ENCODE measurements at regions not wholly inside any gene's neighbourhood (a gene's known extent, or its start where the extent isn't known, plus 50 kb on each side); places are given as distances from the start of the nearest gene placed in this dataset.
"Not testable (repeated sequence)": the region's sequence is repeated elsewhere in the genome, so short reads cannot be mapped to it uniquely, and the experiment has no call there.

DNA sequence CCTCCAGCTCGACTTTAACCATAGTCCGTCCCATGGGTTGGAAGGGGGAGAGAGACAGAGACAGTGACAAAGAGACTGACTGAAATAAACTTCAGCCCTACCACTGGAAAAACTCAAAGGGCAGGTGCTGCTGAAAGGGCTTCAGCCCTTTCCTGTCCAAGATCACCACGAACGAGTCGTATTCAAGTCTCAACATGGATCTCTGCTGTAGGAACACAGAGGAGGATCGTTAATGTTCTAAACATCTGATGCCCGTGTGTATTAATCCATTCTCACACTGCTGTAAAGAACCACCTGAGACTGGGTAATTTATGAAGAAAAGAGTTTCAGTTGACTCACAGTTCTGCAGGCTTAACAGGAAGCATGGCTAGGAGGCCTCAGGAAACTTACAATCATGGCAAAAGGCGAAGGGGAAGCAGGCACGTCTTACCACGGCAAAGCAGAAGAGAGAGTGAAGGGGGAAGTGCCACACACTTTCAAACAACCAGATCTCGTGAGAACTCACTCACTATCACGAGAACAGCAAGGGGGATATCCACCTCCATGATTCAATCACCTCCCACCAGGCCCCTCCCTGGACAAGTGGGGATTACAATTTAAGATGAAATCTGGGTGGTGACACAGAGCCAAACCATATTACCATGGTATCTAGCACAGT, 56.8 kb upstream of the IRX5 start:
- not testable (repeated sequence) for H3K9ac ChIP-seq (ENCODE audit: low read length); H3K27ac ChIP-seq (ENCODE audit: low read length); H3K9me3 ChIP-seq (ENCODE audit: low read length); H3K4me3 ChIP-seq (ENCODE audit: low read length); H3K9me2 ChIP-seq (ENCODE audit: insufficient read depth, low read length); H2AFZ ChIP-seq (ENCODE audit: low read depth, low read length); H3F3A ChIP-seq (ENCODE audit: insufficient read depth, low read length, poor library complexity, severe bottlenecking); H3K27me3 ChIP-seq (ENCODE audit: insufficient read depth, low read depth, low read length); H3K36me3 ChIP-seq (ENCODE audit: insufficient read depth, low read length); H3K4me2 ChIP-seq (ENCODE audit: low read length); H3K79me2 ChIP-seq (replicated peaks; ENCODE audit: insufficient read depth, low read length); H4K20me1 ChIP-seq (ENCODE audit: insufficient read depth)

DNA sequence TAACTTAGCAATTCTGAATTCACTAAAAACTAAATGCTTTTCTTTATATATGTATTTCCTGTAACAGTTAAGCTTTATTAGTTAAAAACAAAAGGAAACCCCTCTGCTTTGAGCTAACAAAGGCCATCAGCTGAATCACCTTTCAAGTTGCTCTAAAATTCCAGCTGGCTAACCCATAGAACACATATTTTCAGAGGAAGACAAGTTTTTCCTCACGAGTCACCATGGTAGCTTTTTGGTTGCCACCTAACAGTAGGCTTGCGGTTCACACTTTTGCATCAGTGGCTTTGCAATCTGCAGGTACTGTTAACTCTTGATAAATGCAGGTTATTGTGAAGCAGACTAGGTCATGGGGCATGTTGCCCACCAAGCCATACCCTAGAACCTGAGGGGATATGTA, 57.6 kb upstream of the IRX5 start:
- Histone ChIP-seq H4K20me1 (ENCODE audit: insufficient read depth) (no peaks in the 10 kb centered on the region), H3K9ac (ENCODE audit: low read length) (no peak overlapping the region), H3K79me2 (replicated peaks; ENCODE audit: insufficient read depth, low read length) (no peaks in the 10 kb centered on the region), H3K9me2 (ENCODE audit: insufficient read depth, low read length) (no peaks in the 10 kb centered on the region), H3K36me3 (ENCODE audit: insufficient read depth, low read length) (no peaks in the 10 kb centered on the region), H3K27ac (ENCODE audit: low read length) (no peak overlapping the region), H2AFZ (ENCODE audit: low read depth, low read length) (no peak overlapping the region), H3K4me3 (ENCODE audit: low read length) (no peak overlapping the region), H3K9me3 (ENCODE audit: low read length) (no peaks in the 10 kb centered on the region), H3K27me3 (ENCODE audit: insufficient read depth, low read depth, low read length) (no peaks in the 10 kb centered on the region), H3K4me2 (ENCODE audit: low read length) (no peak overlapping the region), H3F3A (ENCODE audit: insufficient read depth, low read length, poor library complexity, severe bottlenecking) (no peaks in the 10 kb centered on the region)
- no peak for TF ChIP-seq EP300 (conservative IDR thresholded peaks at IDR 0.05; ENCODE audit: poor library complexity, severe bottlenecking)

DNA sequence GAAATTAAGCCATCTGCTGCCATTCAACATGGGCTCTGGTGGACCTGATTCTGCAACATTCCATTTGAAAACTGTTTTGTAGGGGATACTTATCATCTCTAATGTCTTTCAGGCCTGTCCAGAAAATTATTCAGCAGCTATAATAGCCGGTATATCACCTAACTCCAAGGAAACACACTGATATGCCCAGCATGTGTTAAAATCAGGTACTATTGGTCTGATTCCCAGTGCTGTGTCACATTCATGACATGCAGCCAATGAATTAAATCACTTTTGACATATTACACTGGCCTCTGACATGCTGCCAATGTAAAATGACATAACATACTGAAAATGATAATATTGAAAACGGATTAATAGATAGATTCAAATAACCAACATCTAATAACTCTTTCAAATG, 60.5 kb upstream of the IRX5 start:
- H3K36me3 ChIP-seq (ENCODE audit: insufficient read depth, low read length), result no peaks in the 10 kb centered on the region
- H3K9me3 ChIP-seq (ENCODE audit: low read length), result peaks cover 3% of the 10 kb centered on the region
- no peaks in the 10 kb centered on the region for H4K20me1 ChIP-seq (ENCODE audit: insufficient read depth)
- no peak overlapping the region for H3K4me3 ChIP-seq (ENCODE audit: low read length)
- H3K27ac ChIP-seq (ENCODE audit: low read length), result no peak overlapping the region
- no peaks in the 10 kb centered on the region for H3K27me3 ChIP-seq (ENCODE audit: insufficient read depth, low read depth, low read length)
- H3K79me2 ChIP-seq (replicated peaks; ENCODE audit: insufficient read depth, low read length), result no peaks in the 10 kb centered on the region
- TF ChIP-seq POLR2AphosphoS5 (IDR thresholded peaks at IDR 0.05) (no peak), RAD21 (conservative IDR thresholded peaks at IDR 0.05) (no peak)
- H3F3A ChIP-seq (ENCODE audit: insufficient read depth, low read length, poor library complexity, severe bottlenecking), result no peaks in the 10 kb centered on the region
- no peaks in the 10 kb centered on the region for H3K9me2 ChIP-seq (ENCODE audit: insufficient read depth, low read length)
- H3K9ac ChIP-seq (ENCODE audit: low read length), result no peak overlapping the region
- H3K4me2 ChIP-seq (ENCODE audit: low read length), result no peak overlapping the region
- H2AFZ ChIP-seq (ENCODE audit: low read depth, low read length), result no peak overlapping the region

DNA sequence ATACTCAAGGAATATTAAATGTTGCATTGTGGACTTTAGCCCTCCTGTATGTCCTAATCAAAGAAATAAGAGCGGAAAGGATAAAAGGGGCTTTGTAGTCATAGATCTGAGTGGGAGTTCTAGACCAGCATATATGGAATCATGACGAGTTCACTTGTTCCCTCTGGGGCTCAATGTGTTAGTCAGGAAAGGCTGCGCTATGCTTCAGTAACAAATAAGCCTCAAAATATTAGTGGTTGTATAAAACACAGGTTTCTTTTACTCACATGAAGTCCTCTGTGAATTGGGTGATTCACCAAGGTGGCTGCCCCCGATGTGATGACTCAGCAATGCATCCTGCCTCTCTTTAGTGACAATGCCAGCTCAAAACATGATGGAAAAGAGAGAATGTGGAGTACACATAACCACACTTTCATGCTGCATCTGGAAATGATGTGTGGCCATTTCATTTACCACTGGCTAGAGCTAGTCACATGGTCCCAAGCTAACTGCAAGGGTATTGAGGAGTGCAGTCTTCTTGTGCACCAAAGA, 63.3 kb upstream of the IRX5 start:
- no peaks in the 10 kb centered on the region for H3K79me2 ChIP-seq (replicated peaks; ENCODE audit: insufficient read depth, low read length)
- TF ChIP-seq SMC3 (conservative IDR thresholded peaks at IDR 0.05; ENCODE audit: poor library complexity) (no peak), EZH2 (IDR thresholded peaks at IDR 0.05; ENCODE audit: borderline replicate concordance, insufficient read depth, low read length, poor library complexity, severe bottlenecking) (no peak), EP300 (conservative IDR thresholded peaks at IDR 0.05; ENCODE audit: poor library complexity, severe bottlenecking) (no peak), MXI1 (conservative IDR thresholded peaks at IDR 0.05; ENCODE audit: poor library complexity, severe bottlenecking) (no peak), TAF1 (IDR thresholded peaks at IDR 0.05; ENCODE audit: low read depth) (no peak), RAD21 (conservative IDR thresholded peaks at IDR 0.05) (no peak), POLR2AphosphoS5 (IDR thresholded peaks at IDR 0.05) (no peak)
- TF ChIP-seq, protein P1, sequence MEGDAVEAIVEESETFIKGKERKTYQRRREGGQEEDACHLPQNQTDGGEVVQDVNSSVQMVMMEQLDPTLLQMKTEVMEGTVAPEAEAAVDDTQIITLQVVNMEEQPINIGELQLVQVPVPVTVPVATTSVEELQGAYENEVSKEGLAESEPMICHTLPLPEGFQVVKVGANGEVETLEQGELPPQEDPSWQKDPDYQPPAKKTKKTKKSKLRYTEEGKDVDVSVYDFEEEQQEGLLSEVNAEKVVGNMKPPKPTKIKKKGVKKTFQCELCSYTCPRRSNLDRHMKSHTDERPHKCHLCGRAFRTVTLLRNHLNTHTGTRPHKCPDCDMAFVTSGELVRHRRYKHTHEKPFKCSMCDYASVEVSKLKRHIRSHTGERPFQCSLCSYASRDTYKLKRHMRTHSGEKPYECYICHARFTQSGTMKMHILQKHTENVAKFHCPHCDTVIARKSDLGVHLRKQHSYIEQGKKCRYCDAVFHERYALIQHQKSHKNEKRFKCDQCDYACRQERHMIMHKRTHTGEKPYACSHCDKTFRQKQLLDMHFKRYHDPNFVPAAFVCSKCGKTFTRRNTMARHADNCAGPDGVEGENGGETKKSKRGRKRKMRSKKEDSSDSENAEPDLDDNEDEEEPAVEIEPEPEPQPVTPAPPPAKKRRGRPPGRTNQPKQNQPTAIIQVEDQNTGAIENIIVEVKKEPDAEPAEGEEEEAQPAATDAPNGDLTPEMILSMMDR (IDR thresholded peaks at IDR 0.05; ENCODE audit: poor library complexity, severe bottlenecking), result no peak
- TF ChIP-seq, protein P2, sequence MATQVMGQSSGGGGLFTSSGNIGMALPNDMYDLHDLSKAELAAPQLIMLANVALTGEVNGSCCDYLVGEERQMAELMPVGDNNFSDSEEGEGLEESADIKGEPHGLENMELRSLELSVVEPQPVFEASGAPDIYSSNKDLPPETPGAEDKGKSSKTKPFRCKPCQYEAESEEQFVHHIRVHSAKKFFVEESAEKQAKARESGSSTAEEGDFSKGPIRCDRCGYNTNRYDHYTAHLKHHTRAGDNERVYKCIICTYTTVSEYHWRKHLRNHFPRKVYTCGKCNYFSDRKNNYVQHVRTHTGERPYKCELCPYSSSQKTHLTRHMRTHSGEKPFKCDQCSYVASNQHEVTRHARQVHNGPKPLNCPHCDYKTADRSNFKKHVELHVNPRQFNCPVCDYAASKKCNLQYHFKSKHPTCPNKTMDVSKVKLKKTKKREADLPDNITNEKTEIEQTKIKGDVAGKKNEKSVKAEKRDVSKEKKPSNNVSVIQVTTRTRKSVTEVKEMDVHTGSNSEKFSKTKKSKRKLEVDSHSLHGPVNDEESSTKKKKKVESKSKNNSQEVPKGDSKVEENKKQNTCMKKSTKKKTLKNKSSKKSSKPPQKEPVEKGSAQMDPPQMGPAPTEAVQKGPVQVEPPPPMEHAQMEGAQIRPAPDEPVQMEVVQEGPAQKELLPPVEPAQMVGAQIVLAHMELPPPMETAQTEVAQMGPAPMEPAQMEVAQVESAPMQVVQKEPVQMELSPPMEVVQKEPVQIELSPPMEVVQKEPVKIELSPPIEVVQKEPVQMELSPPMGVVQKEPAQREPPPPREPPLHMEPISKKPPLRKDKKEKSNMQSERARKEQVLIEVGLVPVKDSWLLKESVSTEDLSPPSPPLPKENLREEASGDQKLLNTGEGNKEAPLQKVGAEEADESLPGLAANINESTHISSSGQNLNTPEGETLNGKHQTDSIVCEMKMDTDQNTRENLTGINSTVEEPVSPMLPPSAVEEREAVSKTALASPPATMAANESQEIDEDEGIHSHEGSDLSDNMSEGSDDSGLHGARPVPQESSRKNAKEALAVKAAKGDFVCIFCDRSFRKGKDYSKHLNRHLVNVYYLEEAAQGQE (IDR thresholded peaks at IDR 0.05; ENCODE audit: borderline replicate concordance), result no peak
- no peaks in the 10 kb centered on the region for H4K20me1 ChIP-seq (ENCODE audit: insufficient read depth)
- H3K27me3 ChIP-seq (ENCODE audit: insufficient read depth, low read depth, low read length), result no peaks in the 10 kb centered on the region
- H3K36me3 ChIP-seq (ENCODE audit: insufficient read depth, low read length), result no peaks in the 10 kb centered on the region
- H3K4me2 ChIP-seq (ENCODE audit: low read length), result no peak overlapping the region
- peaks cover 3% of the 10 kb centered on the region for H3K9me3 ChIP-seq (ENCODE audit: low read length)
- no peak overlapping the region for H3K9ac ChIP-seq (ENCODE audit: low read length)
- H3K4me3 ChIP-seq (ENCODE audit: low read length), result no peak overlapping the region
- no peak overlapping the region for H3K27ac ChIP-seq (ENCODE audit: low read length)
- no peak overlapping the region for H2AFZ ChIP-seq (ENCODE audit: low read depth, low read length)
- no peaks in the 10 kb centered on the region for H3K9me2 ChIP-seq (ENCODE audit: insufficient read depth, low read length)
- H3F3A ChIP-seq (ENCODE audit: insufficient read depth, low read length, poor library complexity, severe bottlenecking), result no peaks in the 10 kb centered on the region
